B cell (primary cell): ENCODE measurements at regions not wholly inside any gene's neighbourhood (a gene's known extent, or its start where the extent isn't known, plus 50 kb on each side); places are given as distances from the start of the nearest gene placed in this dataset.

ENCODE experiments used
- EZH2 ChIP-seq: IDR thresholded peaks from 2 replicates; pipeline ENCODE4 v1.6.1; 2012; ENCODE audit warnings: borderline replicate concordance, low read depth, mild to moderate bottlenecking, moderate library complexity, low read length; ENCODE audit not compliant: insufficient read depth, poor library complexity, severe bottlenecking
- TF ChIP-seq, protein P1 (sequence below): fragments of 200-600 bp; IDR thresholded peaks from one replicate; pipeline ENCODE4 v1.8.0; 2022; ENCODE audit warnings: antibody characterized with exemption, mild to moderate bottlenecking

DNA sequence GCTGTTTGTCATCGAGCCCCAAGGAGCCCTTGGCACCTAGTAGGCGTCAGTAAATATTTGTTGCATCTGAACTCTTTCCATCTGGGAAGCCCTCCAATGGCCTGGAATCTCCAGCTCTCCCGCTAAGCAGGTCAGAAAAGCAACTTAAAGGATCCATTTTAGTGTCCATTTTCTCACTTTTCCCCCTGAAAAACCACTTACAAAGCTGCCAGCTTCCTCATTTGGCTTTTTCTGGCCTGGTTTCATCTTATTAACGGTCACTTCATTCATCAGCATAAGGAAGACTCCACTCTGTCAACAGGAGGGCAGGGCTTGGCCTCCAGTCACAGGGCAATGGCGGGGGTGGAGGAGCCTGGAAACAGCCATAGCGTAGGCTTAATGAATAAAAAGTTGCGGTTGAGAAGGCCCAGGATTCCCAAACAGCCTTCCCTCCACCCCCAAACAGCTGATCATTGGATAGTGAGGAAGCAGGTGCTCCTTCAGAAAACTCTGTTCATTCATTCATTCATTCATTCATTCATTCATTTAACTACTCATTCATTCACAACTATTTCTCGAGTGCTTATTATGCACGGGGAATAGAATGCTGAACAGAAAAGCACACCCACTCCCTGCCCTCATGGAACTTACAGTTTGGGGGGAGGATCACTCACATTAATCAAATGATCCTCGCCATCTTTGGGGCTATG lies 104.5 kb upstream of the RCN1 start:
- TF ChIP-seq, protein P1, sequence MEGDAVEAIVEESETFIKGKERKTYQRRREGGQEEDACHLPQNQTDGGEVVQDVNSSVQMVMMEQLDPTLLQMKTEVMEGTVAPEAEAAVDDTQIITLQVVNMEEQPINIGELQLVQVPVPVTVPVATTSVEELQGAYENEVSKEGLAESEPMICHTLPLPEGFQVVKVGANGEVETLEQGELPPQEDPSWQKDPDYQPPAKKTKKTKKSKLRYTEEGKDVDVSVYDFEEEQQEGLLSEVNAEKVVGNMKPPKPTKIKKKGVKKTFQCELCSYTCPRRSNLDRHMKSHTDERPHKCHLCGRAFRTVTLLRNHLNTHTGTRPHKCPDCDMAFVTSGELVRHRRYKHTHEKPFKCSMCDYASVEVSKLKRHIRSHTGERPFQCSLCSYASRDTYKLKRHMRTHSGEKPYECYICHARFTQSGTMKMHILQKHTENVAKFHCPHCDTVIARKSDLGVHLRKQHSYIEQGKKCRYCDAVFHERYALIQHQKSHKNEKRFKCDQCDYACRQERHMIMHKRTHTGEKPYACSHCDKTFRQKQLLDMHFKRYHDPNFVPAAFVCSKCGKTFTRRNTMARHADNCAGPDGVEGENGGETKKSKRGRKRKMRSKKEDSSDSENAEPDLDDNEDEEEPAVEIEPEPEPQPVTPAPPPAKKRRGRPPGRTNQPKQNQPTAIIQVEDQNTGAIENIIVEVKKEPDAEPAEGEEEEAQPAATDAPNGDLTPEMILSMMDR, result no peak
- no peak for TF ChIP-seq EZH2
